Erythroblast (primary cell): ENCODE measurements at regions not wholly inside any gene's neighbourhood (a gene's known extent, or its start where the extent isn't known, plus 50 kb on each side); places are given as distances from the start of the nearest gene placed in this dataset.

ENCODE experiments used
- GATA1 ChIP-seq: IDR thresholded peaks from 2 replicates; pipeline ENCODE4 v1.6.1; 2011; ENCODE audit warnings: low read depth, mild to moderate bottlenecking, control low read depth, low read length, moderate library complexity
- POLR2A ChIP-seq: IDR thresholded peaks from 2 replicates; pipeline ENCODE4 v1.6.1; 2011; ENCODE audit warnings: mild to moderate bottlenecking, low read length

GRCh38 chr12:22951206-22951605 lies 326.2 kb downstream of the ETNK1 start:
- TF ChIP-seq POLR2A (no peak), GATA1 (no peak)
